Endothelial cell of umbilical vein (primary cell): ENCODE measurements at regions not wholly inside any gene's neighbourhood (a gene's known extent, or its start where the extent isn't known, plus 50 kb on each side); places are given as distances from the start of the nearest gene placed in this dataset.

ENCODE experiments used
- BruUV-seq: library from RNA; stranded (reverse); fragments of 400-500 nt; replicated peaks from 2 replicates; lab custom pipeline; 2021; lab: Mats Ljungman, UMichigan
- CTCF ChIA-PET: fragments of 300-600, 350-600 bp; sonication (Branson Sonifier 250); formaldehyde crosslinking; loops from one replicate; lab custom pipeline; 2021; ENCODE audit warnings: antibody characterized with exemption, inconsistent platforms; lab: Charles Lee
- POLR2A ChIA-PET: fragments of 300-600, 350-600 bp; sonication (Branson Sonifier 250); formaldehyde crosslinking; loops from one replicate; lab custom pipeline; 2021; ENCODE audit warnings: antibody characterized with exemption, inconsistent platforms; lab: Charles Lee
- DNase-seq: peaks from one replicate; pipeline ENCODE4 v3.0.0-alpha.2; 2011; ENCODE audit warnings: low read depth, low spot score
- FAIRE-seq: peaks from 2 replicates; lab custom pipeline; 2011; peaks lifted over from hg19 to GRCh38; lab: Jason Lieb, UNC
- H2AFZ ChIP-seq: 2 replicates; pipeline ENCODE4 v1.6.0; 2012; ENCODE audit warnings: low read depth, low read length, control low read depth, inconsistent platforms
- H3K27ac ChIP-seq: 2 replicates; pipeline ENCODE4 v1.5.1; 2011; ENCODE audit warnings: low read depth, mild to moderate bottlenecking, control low read depth, low read length, moderate library complexity; ENCODE audit not compliant: insufficient read depth
- H3K27me3 ChIP-seq, 2 experiments: 2 replicates each; pipeline versions ENCODE4 v1.6.0 to v1.6.1; 2011; ENCODE audit warnings: low read length in 2 of 2, mixed read lengths in 1 of 2; ENCODE audit not compliant: control insufficient read depth in 2 of 2, insufficient read depth in 2 of 2
- H3K36me3 ChIP-seq, 2 experiments: 2 replicates in 1 of 2; 3 replicates in 1 of 2; pipeline ENCODE4 v1.5.1; 2011; ENCODE audit warnings: low read length in 2 of 2, mild to moderate bottlenecking in 1 of 2, moderate library complexity in 1 of 2; ENCODE audit not compliant: control insufficient read depth in 2 of 2, insufficient read depth in 2 of 2; ENCODE audit errors: extremely low read depth in 1 of 2
- H3K4me1 ChIP-seq: 3 replicates; pipeline ENCODE4 v1.5.1; 2011; ENCODE audit warnings: mild to moderate bottlenecking, low read length; ENCODE audit not compliant: control insufficient read depth, insufficient read depth; ENCODE audit errors: extremely low read depth
- H3K4me2 ChIP-seq: 2 replicates; pipeline ENCODE4 v1.6.1; 2011; ENCODE audit warnings: low read length, control low read depth, mixed read lengths; ENCODE audit not compliant: insufficient read depth
- H3K4me3 ChIP-seq, 3 experiments: fragments of 200-600 bp in 1 of 3; sonication (generic), shearing (Covaris generic) in 1 of 3; replicated peaks in 1 of 3; 2 replicates each; pipeline ENCODE4 v1.5.1; 2011 to 2016; ENCODE audit warnings: control low read depth in 3 of 3, low read length in 3 of 3, mild to moderate bottlenecking in 2 of 3, inconsistent platforms in 1 of 3, low read depth in 1 of 3, moderate library complexity in 1 of 3; ENCODE audit not compliant: insufficient read depth in 1 of 3
- H3K79me2 ChIP-seq: 2 replicates; pipeline ENCODE4 v1.6.0; 2012; ENCODE audit warnings: low read length, inconsistent platforms; ENCODE audit not compliant: control insufficient read depth, insufficient read depth
- H3K9ac ChIP-seq: replicated peaks from 2 replicates; pipeline ENCODE3; 2011; ENCODE audit warnings: low read length, control low read depth; ENCODE audit not compliant: insufficient read depth; ENCODE audit errors: extremely low read depth
- H3K9me1 ChIP-seq: replicated peaks from 3 replicates; pipeline ENCODE4 v1.6.0; 2011; ENCODE audit warnings: mild to moderate bottlenecking, low read length; ENCODE audit not compliant: control insufficient read depth, insufficient read depth; ENCODE audit errors: extremely low read depth
- H3K9me3 ChIP-seq: replicated peaks from 2 replicates; pipeline ENCODE4 v1.5.1; 2012; ENCODE audit warnings: low read length, inconsistent platforms; ENCODE audit not compliant: control insufficient read depth, insufficient read depth
- H4K20me1 ChIP-seq: replicated peaks from 2 replicates; pipeline ENCODE3; 2011; ENCODE audit warnings: mild to moderate bottlenecking, low read length; ENCODE audit not compliant: control insufficient read depth, insufficient read depth; ENCODE audit errors: extremely low read depth
- CTCF ChIP-seq, 2 donors: IDR thresholded peaks; 1 replicate in 1 of 2; 2 replicates in 1 of 2; pipeline ENCODE4 v1.5.1; 2011; ENCODE audit warnings: low read length in 2 of 2, mild to moderate bottlenecking in 2 of 2, moderate library complexity in 2 of 2, control low read depth in 1 of 2, inconsistent platforms in 1 of 2, low read depth in 1 of 2; ENCODE audit not compliant: insufficient read depth in 1 of 2; ENCODE audit errors: extremely low read depth in 1 of 2
- EZH2 ChIP-seq: IDR thresholded peaks from 2 replicates; pipeline ENCODE4 v1.6.1; 2012; ENCODE audit warnings: borderline replicate concordance, low read depth, mild to moderate bottlenecking, moderate library complexity, low read length, inconsistent platforms; ENCODE audit not compliant: severe bottlenecking
- FOS ChIP-seq: IDR thresholded peaks from 2 replicates; pipeline ENCODE4 v1.6.1; 2011; ENCODE audit warnings: mild to moderate bottlenecking, low read length, moderate library complexity, borderline replicate concordance; ENCODE audit not compliant: insufficient read depth
- GATA2 ChIP-seq: IDR thresholded peaks from 2 replicates; pipeline ENCODE4 v1.7.0; 2011; ENCODE audit warnings: low read depth, mild to moderate bottlenecking, moderate library complexity, mixed read lengths, low read length; ENCODE audit not compliant: insufficient read length, insufficient read depth
- JUN ChIP-seq: IDR thresholded peaks from 2 replicates; pipeline ENCODE4 v1.6.1; 2011; ENCODE audit warnings: borderline replicate concordance, low read depth; ENCODE audit not compliant: insufficient read length, insufficient read depth
- MAX ChIP-seq: IDR thresholded peaks from 2 replicates; pipeline ENCODE4 v1.6.1; 2011; ENCODE audit not compliant: insufficient read depth, insufficient read length
- MYC ChIP-seq: IDR thresholded peaks from one replicate; pipeline ENCODE4 v1.6.1; 2011; ENCODE audit warnings: mild to moderate bottlenecking, low read depth, low read length
- POLR2A ChIP-seq: IDR thresholded peaks from 2 replicates; pipeline ENCODE4 v1.6.1; 2012; ENCODE audit warnings: low read depth, mild to moderate bottlenecking, control low read depth, low read length
- POLR2AphosphoS5 ChIP-seq: IDR thresholded peaks from 2 replicates; pipeline ENCODE4 v1.6.1; 2012; ENCODE audit warnings: low read depth, mild to moderate bottlenecking, control low read depth, low read length, moderate library complexity; ENCODE audit not compliant: insufficient read depth
- dilution Hi-C: fragments of 300-500 bp; cut with MboI; formaldehyde crosslinking; loops from one replicate; pipeline ENCODE4 v1.15.0; 2019; ENCODE audit warnings: low sequenced_read_pairs; ENCODE audit not compliant: extremely low pct_ligation_motif_present
- intact Hi-C: fragments of 100-400 bp; cut with micrococcal nuclease; formaldehyde crosslinking; loops from one replicate; pipeline ENCODE4 v1.10.0; 2022

- Histone ChIP-seq H2AFZ (peak overlapping the region; percentile 43), H3K9me1 (no peaks in the 10 kb centered on the region), H3K79me2 (no peaks in the 10 kb centered on the region), H3K4me3 (no peak overlapping the region), H4K20me1 (no peaks in the 10 kb centered on the region), H3K27me3 (no peaks in the 10 kb centered on the region), H3K9me3 (no peaks in the 10 kb centered on the region), H3K9ac (no peak overlapping the region), H3K36me3 (no peaks in the 10 kb centered on the region), H3K4me1 (peaks cover 3% of the 10 kb centered on the region), H3K27ac (no peak overlapping the region), H3K4me2 (peak overlapping the region; percentile 8)
- BruUV-seq = no TSS peak
- TF ChIP-seq MAX (no peak), FOS (no peak), MYC (no peak), EZH2 (no peak), POLR2AphosphoS5 (no peak), CTCF (IDR thresholded peaks at IDR 0.05; ENCODE audit: extremely low read depth in 1 of 2, insufficient read depth in 1 of 2, low read depth in 1 of 2, low read length in 2 of 2) (no peak), JUN (no peak), GATA2 (no peak), POLR2A (no peak)
- DNase-seq = peak; percentile 36
- dilution Hi-C loops = no loop called here
- POLR2A ChIA-PET = no interaction called here
- CTCF ChIA-PET = no interaction called here
- peak; percentile 55 for FAIRE-seq
- intact Hi-C loops = no loop called here
Measured at GRCh38 chr1:188249811-188250210, 1421.1 kb downstream of the PLA2G4A start.
